Colonic mucosa (tissue), 4 donors: ENCODE measurements at regions not wholly inside any gene's neighbourhood (a gene's known extent, or its start where the extent isn't known, plus 50 kb on each side); places are given as distances from the start of the nearest gene placed in this dataset.

ENCODE experiments used
- DNase-seq: peaks from one replicate; pipeline ENCODE4 v3.0.0-alpha.2; 2020
- H3K27ac ChIP-seq: fragments of 200-600 bp; one replicate; pipeline ENCODE4 v1.8.0; 2021
- H3K27me3 ChIP-seq: fragments of 200-600 bp; one replicate; pipeline ENCODE4 v1.8.0; 2021
- H3K36me3 ChIP-seq: fragments of 200-600 bp; one replicate; pipeline ENCODE4 v1.8.0; 2021
- H3K4me1 ChIP-seq: fragments of 200-600 bp; one replicate; pipeline ENCODE4 v1.8.0; 2021; ENCODE audit warnings: mild to moderate bottlenecking
- H3K4me3 ChIP-seq: fragments of 200-600 bp; one replicate; pipeline ENCODE4 v1.8.0; 2021
- H3K9ac ChIP-seq, 2 donors: one replicate each; pipeline ENCODE4 v1.7.0; 2013; ENCODE audit warnings: control low read depth in 2 of 2, low read depth in 2 of 2, low read length in 2 of 2
- H3K9me3 ChIP-seq: fragments of 200-600 bp; one replicate; pipeline ENCODE4 v1.8.0; 2021
- CTCF ChIP-seq: fragments of 200-600 bp; IDR thresholded peaks from one replicate; pipeline ENCODE4 v1.8.0; 2022; ENCODE audit warnings: antibody characterized with exemption, mild to moderate bottlenecking
- intact Hi-C: fragments of 100-400 bp; cut with DNase I; formaldehyde crosslinking; loops from one replicate; pipeline ENCODE4 v1.14.1; 2022
- donor health status: healthy.
- donor health status: DM: no; HTN: no; CAD: no.
- donor health status: DM: no; HTN: no; CAD: no.

- Histone ChIP-seq H3K36me3 (no peaks in the 10 kb centered on the region), H3K27ac (no peak overlapping the region), H3K4me3 (no peak overlapping the region), H3K4me1 (no peaks in the 10 kb centered on the region), H3K27me3 (no peaks in the 10 kb centered on the region), H3K9ac (no peak overlapping the region), H3K9me3 (no peaks in the 10 kb centered on the region)
- TF ChIP-seq CTCF = no peak
- intact Hi-C loops = no loop called here
- DNase-seq = no peak
Observed at GRCh38 chr2:5372141-5372540, 320.0 kb upstream of the SOX11 start.

DNA sequence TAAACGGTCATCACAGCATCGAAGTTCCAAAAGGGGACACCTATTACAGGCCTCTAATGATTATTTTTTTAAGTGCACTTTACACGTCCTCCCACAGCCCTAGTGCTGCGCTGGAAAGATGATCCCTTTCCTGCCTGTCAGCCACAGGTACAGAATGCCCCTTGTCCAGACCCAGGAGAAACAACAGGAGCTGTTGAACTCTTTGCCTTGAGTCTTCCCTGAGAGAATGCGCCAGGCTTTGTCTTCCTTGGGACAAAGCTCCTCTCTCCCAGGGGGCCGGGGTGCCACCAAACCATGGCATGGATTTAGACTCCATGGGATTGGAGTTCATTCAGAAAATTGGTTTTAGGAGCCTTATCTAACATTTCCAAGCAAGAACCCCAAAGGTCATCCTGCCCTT is 319.0 kb upstream of the SOX11 start:
- no peak overlapping the region for H3K4me3 ChIP-seq
- DNase-seq = no peak
- intact Hi-C loops = no loop called here
- no peak for TF ChIP-seq CTCF
- H3K4me1 ChIP-seq = no peaks in the 10 kb centered on the region
- no peak overlapping the region for H3K27ac ChIP-seq
- no peak overlapping the region for H3K9ac ChIP-seq
- H3K36me3 ChIP-seq = no peaks in the 10 kb centered on the region
- no peaks in the 10 kb centered on the region for H3K9me3 ChIP-seq
- H3K27me3 ChIP-seq = no peaks in the 10 kb centered on the region

GRCh38 chr2:5374762-5375161 is 317.4 kb upstream of the SOX11 start:
- H3K27ac ChIP-seq = no peak overlapping the region
- no peaks in the 10 kb centered on the region for H3K4me1 ChIP-seq

GRCh38 chr2:5377323-5377722 is 314.9 kb upstream of the SOX11 start:
- Histone ChIP-seq H3K4me1 (no peaks in the 10 kb centered on the region), H3K36me3 (no peaks in the 10 kb centered on the region), H3K27ac (no peak overlapping the region), H3K9me3 (no peaks in the 10 kb centered on the region), H3K27me3 (no peaks in the 10 kb centered on the region), H3K4me3 (no peak overlapping the region), H3K9ac (no peak overlapping the region)
- DNase-seq = no peak
- intact Hi-C loops = no loop called here
- TF ChIP-seq CTCF = no peak

More at GRCh38 chr2:5374762-5375161, 317.4 kb upstream of the SOX11 start:
- Histone ChIP-seq H3K9me3 (no peaks in the 10 kb centered on the region), H3K4me3 (no peak overlapping the region), H3K27me3 (no peaks in the 10 kb centered on the region), H3K9ac (no peak overlapping the region), H3K36me3 (no peaks in the 10 kb centered on the region)
- intact Hi-C loops = no loop called here
- TF ChIP-seq CTCF = no peak
- DNase-seq = no peak

- no peak overlapping the region for H3K4me3 ChIP-seq
- H3K27ac ChIP-seq = no peak overlapping the region
- intact Hi-C loops = no loop called here
- TF ChIP-seq CTCF = no peak
- no peaks in the 10 kb centered on the region for H3K36me3 ChIP-seq
- H3K4me1 ChIP-seq = no peaks in the 10 kb centered on the region
- H3K27me3 ChIP-seq = no peaks in the 10 kb centered on the region
- H3K9ac ChIP-seq = no peak overlapping the region
- H3K9me3 ChIP-seq = no peaks in the 10 kb centered on the region
- DNase-seq = no peak
Observed at GRCh38 chr2:5379811-5380210, 312.4 kb upstream of the SOX11 start.

- Histone ChIP-seq H3K36me3 (no peaks in the 10 kb centered on the region), H3K4me1 (no peaks in the 10 kb centered on the region), H3K9me3 (no peaks in the 10 kb centered on the region), H3K4me3 (no peak overlapping the region), H3K9ac (no peak overlapping the region), H3K27me3 (no peaks in the 10 kb centered on the region), H3K27ac (no peak overlapping the region)
- no peak for DNase-seq
- intact Hi-C loops = no loop called here
- no peak for TF ChIP-seq CTCF
Observed at GRCh38 chr2:5385596-5385995, 306.6 kb upstream of the SOX11 start.
